Mesodermal cell (in vitro differentiated cells): ENCODE measurements at regions not wholly inside any gene's neighbourhood (a gene's known extent, or its start where the extent isn't known, plus 50 kb on each side); places are given as distances from the start of the nearest gene placed in this dataset.

Source experiments
- H3K27ac ChIP-seq: 2 replicates; pipeline ENCODE4 v1.7.0; 2013; ENCODE audit warnings: mild to moderate bottlenecking, low read depth, low read length, moderate library complexity; ENCODE audit not compliant: severe bottlenecking
- H3K36me3 ChIP-seq: 2 replicates; pipeline ENCODE4 v1.7.1; 2013; ENCODE audit warnings: mild to moderate bottlenecking, low read length, moderate library complexity; ENCODE audit not compliant: control insufficient read depth, insufficient read depth
- H3K4me1 ChIP-seq: one replicate; pipeline ENCODE4 v1.7.1; 2013; ENCODE audit warnings: mild to moderate bottlenecking, low read length; ENCODE audit not compliant: insufficient read depth, control insufficient read depth, poor library complexity, severe bottlenecking
- H3K4me3 ChIP-seq: 2 replicates; pipeline ENCODE4 v1.7.0; 2013; ENCODE audit warnings: low read length, control low read depth, mild to moderate bottlenecking; ENCODE audit not compliant: insufficient read depth, poor library complexity, severe bottlenecking; ENCODE audit errors: extremely low read depth
- H3K9me3 ChIP-seq: 2 replicates; pipeline ENCODE4 v1.7.1; 2013; ENCODE audit warnings: mild to moderate bottlenecking, low read length, moderate library complexity; ENCODE audit not compliant: control insufficient read depth
- WGBS, 2 experiments: methylation state at CpG; one replicate each; pipeline ENCODE4 v1.1.5; 2013; ENCODE audit warnings: missing lambda C conversion rate in 2 of 2; ENCODE audit not compliant: insufficient coverage in 2 of 2; 5-methylcytosine and 5-hydroxymethylcytosine counted together

GRCh38 chr7:132053871-132054270, 497.4 kb upstream of the PODXL start:
- Histone ChIP-seq H3K36me3 (no peaks in the 10 kb centered on the region), H3K4me1 (no peaks in the 10 kb centered on the region), H3K9me3 (peaks cover 3% of the 10 kb centered on the region), H3K4me3 (no peak overlapping the region), H3K27ac (no peak overlapping the region)
- WGBS, 2 experiments, result 76 to 90% methylated on average over 2 of the region's 2 CpGs

- no peaks in the 10 kb centered on the region for H3K4me1 ChIP-seq
- WGBS, 2 experiments, result 78 to 92% methylated on average over 2 of the region's 3 CpGs
- H3K27ac ChIP-seq, result no peak overlapping the region
- no peaks in the 10 kb centered on the region for H3K36me3 ChIP-seq
- H3K9me3 ChIP-seq, result no peaks in the 10 kb centered on the region
- no peak overlapping the region for H3K4me3 ChIP-seq
Observed at GRCh38 chr7:132051311-132051710, 494.9 kb upstream of the PODXL start.

GRCh38 chr7:132049462-132050304, 493.3 kb upstream of the PODXL start:
- no peak overlapping the region for H3K4me3 ChIP-seq
- H3K9me3 ChIP-seq, result no peaks in the 10 kb centered on the region

GRCh38 chr7:132045481-132045980, 489.1 kb upstream of the PODXL start:
- H3K36me3 ChIP-seq, result no peaks in the 10 kb centered on the region
- no peaks in the 10 kb centered on the region for H3K9me3 ChIP-seq
- WGBS, 2 experiments, result 100% methylated on average over 1 to 2 of the region's 2 CpGs
- no peak overlapping the region for H3K27ac ChIP-seq
- no peaks in the 10 kb centered on the region for H3K4me1 ChIP-seq
- no peak overlapping the region for H3K4me3 ChIP-seq

More at GRCh38 chr7:132049462-132050304, 493.3 kb upstream of the PODXL start:
- Histone ChIP-seq H3K27ac (no peak overlapping the region), H3K4me1 (no peaks in the 10 kb centered on the region), H3K36me3 (no peaks in the 10 kb centered on the region)
- WGBS, 2 experiments, result 74% methylated on average over 5 of the region's 9 CpGs

- Histone ChIP-seq H3K27ac (no peak overlapping the region), H3K36me3 (no peaks in the 10 kb centered on the region), H3K4me1 (no peaks in the 10 kb centered on the region), H3K9me3 (no peaks in the 10 kb centered on the region), H3K4me3 (no peak overlapping the region)
- 80 to 86% methylated on average over 1 to 2 of the region's 2 CpGs for WGBS, 2 experiments
Observed at GRCh38 chr7:132045002-132045401, 488.6 kb upstream of the PODXL start.

GRCh38 chr7:132044247-132044646, 487.8 kb upstream of the PODXL start:
- H3K36me3 ChIP-seq, result no peaks in the 10 kb centered on the region
- no peaks in the 10 kb centered on the region for H3K4me1 ChIP-seq
- H3K4me3 ChIP-seq, result no peak overlapping the region
- WGBS, 2 experiments, result 88% methylated on average over 1 of the region's 1 CpG; no CpG with 5 or more reads in 1 of the 2 experiments
- H3K9me3 ChIP-seq, result no peaks in the 10 kb centered on the region
- no peak overlapping the region for H3K27ac ChIP-seq

- no CpG with 5 or more reads among the region's 3 CpGs for WGBS, 2 experiments
Observed at GRCh38 chr7:132041108-132041507, 484.7 kb upstream of the PODXL start.

GRCh38 chr7:132035517-132036362, 479.3 kb upstream of the PODXL start:
- no peak overlapping the region for H3K27ac ChIP-seq
- H3K9me3 ChIP-seq, result no peaks in the 10 kb centered on the region
- no peaks in the 10 kb centered on the region for H3K36me3 ChIP-seq
- 69 to 83% methylated on average over 7 to 9 of the region's 9 CpGs for WGBS, 2 experiments
- H3K4me3 ChIP-seq, result no peak overlapping the region
- no peaks in the 10 kb centered on the region for H3K4me1 ChIP-seq

More at GRCh38 chr7:132041108-132041507, 484.7 kb upstream of the PODXL start:
- H3K27ac ChIP-seq, result no peak overlapping the region
- no peak overlapping the region for H3K4me3 ChIP-seq
- H3K36me3 ChIP-seq, result no peaks in the 10 kb centered on the region
- H3K9me3 ChIP-seq, result no peaks in the 10 kb centered on the region
- H3K4me1 ChIP-seq, result no peaks in the 10 kb centered on the region

GRCh38 chr7:132034748-132035416, 478.5 kb upstream of the PODXL start:
- H3K4me1 ChIP-seq, result no peaks in the 10 kb centered on the region
- 90 to 96% methylated on average over 2 to 3 of the region's 6 CpGs for WGBS, 2 experiments
- no peak overlapping the region for H3K4me3 ChIP-seq
- no peaks in the 10 kb centered on the region for H3K36me3 ChIP-seq
- H3K9me3 ChIP-seq, result no peaks in the 10 kb centered on the region
- H3K27ac ChIP-seq, result no peak overlapping the region

- no peaks in the 10 kb centered on the region for H3K36me3 ChIP-seq
- H3K4me3 ChIP-seq, result no peak overlapping the region
- H3K4me1 ChIP-seq, result no peaks in the 10 kb centered on the region
- H3K27ac ChIP-seq, result no peak overlapping the region
- no peaks in the 10 kb centered on the region for H3K9me3 ChIP-seq
- 100% methylated on average over 2 of the region's 2 CpGs; no CpG with 5 or more reads in 1 of the 2 experiments for WGBS, 2 experiments
Observed at GRCh38 chr7:132030883-132031282, 474.5 kb upstream of the PODXL start.
